GM13976 (cell line): ENCODE measurements at regions not wholly inside any gene's neighbourhood (a gene's known extent, or its start where the extent isn't known, plus 50 kb on each side); places are given as distances from the start of the nearest gene placed in this dataset.
A peak's percentile ranks its signal among the peaks of the same experiment; 100 is the strongest.

Experiments used
- DNase-seq: peaks from one replicate; pipeline ENCODE4 v3.0.0; 2012; ENCODE audit warnings: low spot score
- in situ Hi-C: fragments of 300-500 bp; cut with MboI; formaldehyde crosslinking; loops from one replicate; pipeline ENCODE4 v1.12.0; 2022; ENCODE audit warnings: low sequenced_read_pairs, mixed read lengths, inconsistent platforms; ENCODE audit not compliant: unreplicated experiment
- TF ChIP-seq, protein P1 (sequence below): IDR thresholded peaks from 2 replicates; pipeline ENCODE4 v1.5.1; 2012; ENCODE audit warnings: borderline replicate concordance, mild to moderate bottlenecking; ENCODE audit not compliant: insufficient read depth; ENCODE audit errors: extremely low read depth, missing control alignments, control extremely low read depth

DNA sequence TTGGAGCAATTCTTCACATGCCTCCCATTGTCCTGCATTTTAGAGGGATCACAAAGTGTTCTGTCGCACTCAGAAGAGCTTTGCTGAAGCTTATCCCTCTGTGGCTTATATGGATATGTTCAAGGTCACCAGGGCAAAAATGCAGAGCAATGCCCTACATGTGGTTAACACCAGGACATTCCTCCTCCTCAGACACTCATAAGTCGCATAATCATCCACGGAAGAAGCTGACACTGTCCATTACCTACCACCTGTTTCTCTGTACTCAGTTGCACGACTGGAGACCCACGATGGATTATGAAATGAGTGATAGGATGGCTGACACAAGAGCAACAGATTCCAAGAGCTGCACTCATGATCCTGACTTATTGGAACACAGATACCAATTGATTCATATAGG lies 68.7 kb upstream of the PRDX4 start:
- DNase-seq, result no peak
- in situ Hi-C loops, result no loop called here
- TF ChIP-seq, protein P1, sequence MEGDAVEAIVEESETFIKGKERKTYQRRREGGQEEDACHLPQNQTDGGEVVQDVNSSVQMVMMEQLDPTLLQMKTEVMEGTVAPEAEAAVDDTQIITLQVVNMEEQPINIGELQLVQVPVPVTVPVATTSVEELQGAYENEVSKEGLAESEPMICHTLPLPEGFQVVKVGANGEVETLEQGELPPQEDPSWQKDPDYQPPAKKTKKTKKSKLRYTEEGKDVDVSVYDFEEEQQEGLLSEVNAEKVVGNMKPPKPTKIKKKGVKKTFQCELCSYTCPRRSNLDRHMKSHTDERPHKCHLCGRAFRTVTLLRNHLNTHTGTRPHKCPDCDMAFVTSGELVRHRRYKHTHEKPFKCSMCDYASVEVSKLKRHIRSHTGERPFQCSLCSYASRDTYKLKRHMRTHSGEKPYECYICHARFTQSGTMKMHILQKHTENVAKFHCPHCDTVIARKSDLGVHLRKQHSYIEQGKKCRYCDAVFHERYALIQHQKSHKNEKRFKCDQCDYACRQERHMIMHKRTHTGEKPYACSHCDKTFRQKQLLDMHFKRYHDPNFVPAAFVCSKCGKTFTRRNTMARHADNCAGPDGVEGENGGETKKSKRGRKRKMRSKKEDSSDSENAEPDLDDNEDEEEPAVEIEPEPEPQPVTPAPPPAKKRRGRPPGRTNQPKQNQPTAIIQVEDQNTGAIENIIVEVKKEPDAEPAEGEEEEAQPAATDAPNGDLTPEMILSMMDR, result no peak

DNA sequence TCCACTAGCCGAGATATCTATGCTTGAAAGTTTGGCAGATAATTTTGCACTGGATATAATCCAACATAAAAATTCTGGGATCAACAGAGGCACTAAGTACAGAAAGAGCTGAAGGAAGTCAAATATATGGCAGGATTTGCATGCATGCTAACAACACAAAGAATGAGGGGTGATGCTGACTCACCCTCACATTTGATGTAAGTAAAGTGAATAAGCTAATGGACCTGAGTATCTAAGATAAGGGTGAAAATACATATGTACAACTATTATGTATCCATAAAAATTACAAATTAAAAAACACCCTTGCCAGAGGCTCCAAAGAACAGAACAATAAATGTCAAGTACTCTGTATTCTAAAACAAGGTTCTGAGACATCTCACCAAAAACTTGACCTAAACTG lies 63.8 kb upstream of the PRDX4 start:
- DNase-seq, result no peak
- in situ Hi-C loops, result no loop called here
- TF ChIP-seq, protein P1, result no peak

DNA sequence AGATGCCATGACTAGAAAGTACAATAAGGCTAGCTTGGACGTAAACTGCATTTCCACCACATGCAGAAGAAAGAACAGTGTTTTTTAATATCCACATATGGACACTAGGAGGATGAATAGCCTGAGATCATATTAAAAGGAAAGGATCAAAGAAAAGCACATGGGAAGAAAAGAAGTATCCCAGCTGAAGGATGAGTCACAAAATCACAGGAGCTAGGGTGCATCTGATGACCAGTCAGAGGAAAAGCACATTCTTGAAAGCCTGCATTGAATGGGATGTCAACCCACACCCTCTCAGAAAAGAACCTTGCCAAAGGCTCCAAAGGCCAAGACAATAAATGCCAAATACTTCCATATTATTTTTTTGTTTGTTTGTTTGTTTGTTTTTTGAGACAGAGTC lies 56.8 kb upstream of the PRDX4 start:
- no peak for DNase-seq
- TF ChIP-seq, protein P1, result no peak
- in situ Hi-C loops, result no loop called here

DNA sequence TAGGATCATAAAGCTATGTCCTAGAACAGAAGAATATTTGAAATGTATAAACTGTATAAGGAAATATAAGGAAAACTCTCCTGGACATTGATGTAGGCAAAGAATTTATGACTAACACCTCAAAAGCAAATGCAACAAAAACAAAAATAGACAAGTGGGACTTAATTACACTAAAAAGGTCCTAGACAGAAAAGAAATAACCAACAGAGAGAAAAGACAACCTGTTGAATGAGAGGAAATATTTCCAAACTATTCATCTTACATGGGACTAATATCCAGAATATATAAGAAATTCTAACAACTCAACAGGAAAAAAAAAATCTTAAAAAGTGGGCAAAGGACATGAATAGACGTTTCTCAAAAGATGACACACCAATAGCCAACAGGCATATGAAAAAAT lies 54.4 kb upstream of the PRDX4 start:
- DNase-seq, result no peak
- TF ChIP-seq, protein P1, result no peak
- in situ Hi-C loops, result no loop called here

DNA sequence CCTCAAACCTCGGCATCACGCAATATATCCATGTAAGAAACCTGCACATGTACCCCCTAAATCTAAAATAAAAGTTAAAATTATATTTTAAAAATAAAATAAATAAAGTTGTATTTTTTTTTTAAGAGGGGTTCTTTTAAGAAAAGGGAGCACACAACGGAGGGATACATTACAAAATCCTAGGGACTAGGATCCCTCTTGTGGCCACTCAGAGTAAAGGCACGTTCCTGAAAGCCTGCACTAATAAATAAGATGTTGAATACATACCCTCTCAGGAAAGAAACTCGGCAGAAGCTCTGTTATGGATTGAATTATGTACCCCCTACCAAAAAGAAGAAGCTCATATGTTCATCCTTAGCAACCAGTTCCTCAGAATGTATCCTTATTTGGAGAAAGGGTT lies 50.9 kb upstream of the PRDX4 start:
- in situ Hi-C loops, result no loop called here
- DNase-seq, result peak; percentile 33
- TF ChIP-seq, protein P1, result no peak
